ENCODE measurements at regions not wholly inside any gene's neighbourhood (a gene's known extent, or its start where the extent isn't known, plus 50 kb on each side); places are given as distances from the start of the nearest gene placed in this dataset.

- no peak for DNase-seq (ENCODE audit: low read depth)
Observed at GRCh38 chr17:72366626-72367025, 245.8 kb downstream of the SOX9 start.

- no peak for DNase-seq (ENCODE audit: low read depth)
Observed at GRCh38 chr17:72368191-72368590, 247.4 kb downstream of the SOX9 start.

GRCh38 chr17:72369366-72369765 lies 248.5 kb downstream of the SOX9 start:
- DNase-seq (ENCODE audit: low read depth): no peak

GRCh38 chr17:72370819-72371218 lies 250.0 kb downstream of the SOX9 start:
- peak; percentile 77 for DNase-seq (ENCODE audit: low read depth)

- DNase-seq (ENCODE audit: low read depth): peak; percentile 35
Observed at GRCh38 chr17:72372185-72372584, 251.4 kb downstream of the SOX9 start.

- DNase-seq (ENCODE audit: low read depth): peak; percentile 39
Observed at GRCh38 chr17:72373910-72374741, 253.3 kb downstream of the SOX9 start.

GRCh38 chr17:72376526-72377345 lies 255.9 kb downstream of the SOX9 start:
- DNase-seq (ENCODE audit: low read depth): no peak

- DNase-seq (ENCODE audit: low read depth): no peak
Observed at GRCh38 chr17:72378414-72379390, 257.9 kb downstream of the SOX9 start.

GRCh38 chr17:72379516-72379915 lies 258.7 kb downstream of the SOX9 start:
- DNase-seq (ENCODE audit: low read depth): no peak

- DNase-seq (ENCODE audit: low read depth): no peak
Observed at GRCh38 chr17:72380120-72380519, 259.3 kb downstream of the SOX9 start.

GRCh38 chr17:72380737-72381136 lies 259.9 kb downstream of the SOX9 start:
- no peak for DNase-seq (ENCODE audit: low read depth)

- DNase-seq (ENCODE audit: low read depth): no peak
Observed at GRCh38 chr17:72381597-72382397, 261.0 kb downstream of the SOX9 start.

GRCh38 chr17:72382971-72383722 lies 262.3 kb downstream of the SOX9 start:
- no peak for DNase-seq (ENCODE audit: low read depth)

- DNase-seq (ENCODE audit: low read depth): no peak
Observed at GRCh38 chr17:72385475-72385874, 264.7 kb downstream of the SOX9 start.

- DNase-seq (ENCODE audit: low read depth): peak; percentile 79
Observed at GRCh38 chr17:72386173-72386572, 265.4 kb downstream of the SOX9 start.

GRCh38 chr17:72386619-72387237 lies 265.9 kb downstream of the SOX9 start:
- no peak for DNase-seq (ENCODE audit: low read depth)

- DNase-seq (ENCODE audit: low read depth): peak; percentile 95
Observed at GRCh38 chr17:72387487-72387886, 266.7 kb downstream of the SOX9 start.

GRCh38 chr17:72387969-72388368 lies 267.1 kb downstream of the SOX9 start:
- no peak for DNase-seq (ENCODE audit: low read depth)

GRCh38 chr17:72388765-72389473 lies 268.1 kb downstream of the SOX9 start:
- DNase-seq (ENCODE audit: low read depth): peak; percentile 39
